Ovary (tissue), 3 donors: ENCODE measurements at regions not wholly inside any gene's neighbourhood (a gene's known extent, or its start where the extent isn't known, plus 50 kb on each side); places are given as distances from the start of the nearest gene placed in this dataset.

Source experiments
- CTCF ChIP-seq, 3 donors: fragments of 450-650 bp in 2 of 3; fragments of 200-600 bp in 1 of 3; IDR thresholded peaks; one replicate each; pipeline versions ENCODE4 v1.5.1 to v1.8.0; 2016 to 2022; ENCODE audit warnings: antibody characterized with exemption in 3 of 3, mild to moderate bottlenecking in 1 of 3
- POLR2A ChIP-seq: fragments of 450-650 bp; IDR thresholded peaks from one replicate; pipeline ENCODE4 v1.6.1; 2017; ENCODE audit warnings: antibody characterized with exemption, mild to moderate bottlenecking, moderate library complexity
- donor health status: DM: no; HTN: no; CAD: no.

DNA sequence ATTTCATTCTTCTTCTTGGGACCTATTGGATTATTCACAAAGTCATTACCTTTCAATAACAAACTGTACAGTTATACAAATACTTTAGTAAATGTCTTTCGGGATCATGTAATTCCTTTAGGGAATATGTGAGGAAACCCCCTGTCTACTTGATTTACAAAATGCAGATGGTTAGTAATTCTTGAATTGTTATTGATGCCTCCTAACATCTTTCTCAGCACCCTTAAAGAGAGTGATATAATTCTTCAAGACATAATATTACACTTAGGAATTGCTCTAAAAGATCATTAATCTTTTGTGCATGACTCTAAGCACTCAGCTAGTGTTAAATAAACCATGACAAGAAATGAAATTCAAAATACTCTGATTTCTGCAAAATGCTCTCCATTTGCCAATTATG is 988.1 kb upstream of the HS3ST1 start:
- TF ChIP-seq CTCF (IDR thresholded peaks at IDR 0.05) = no peak
- no peak for TF ChIP-seq POLR2A
